GM21529 (cell line): ENCODE measurements at regions not wholly inside any gene's neighbourhood (a gene's known extent, or its start where the extent isn't known, plus 50 kb on each side); places are given as distances from the start of the nearest gene placed in this dataset.

ENCODE experiments used
- ATAC-seq: cut with Tn5 transposase; IDR thresholded peaks from one replicate; pipeline ENCODE4 v1.9.1; 2021; ENCODE audit not compliant: unreplicated experiment

- no peak for ATAC-seq
Measured at GRCh38 chr11:116274521-116274920, 498.3 kb downstream of the BUD13 start.

GRCh38 chr11:116272181-116272789 is 500.5 kb downstream of the BUD13 start:
- no peak for ATAC-seq

- no peak for ATAC-seq
Measured at GRCh38 chr11:116271479-116271878, 501.3 kb downstream of the BUD13 start.

GRCh38 chr11:116267146-116267545 is 505.6 kb downstream of the BUD13 start:
- ATAC-seq: no peak

GRCh38 chr11:116263770-116264169 is 509.0 kb downstream of the BUD13 start:
- ATAC-seq: no peak

- ATAC-seq: no peak
Measured at GRCh38 chr11:116263019-116263418, 509.8 kb downstream of the BUD13 start.

GRCh38 chr11:116262370-116262769 is 510.4 kb downstream of the BUD13 start:
- ATAC-seq: no peak

- ATAC-seq: no peak
Measured at GRCh38 chr11:116261606-116262005, 511.2 kb downstream of the BUD13 start.

- ATAC-seq: no peak
Measured at GRCh38 chr11:116258821-116259220, 514.0 kb downstream of the BUD13 start.

- ATAC-seq: no peak
Measured at GRCh38 chr11:116257883-116258282, 514.9 kb downstream of the BUD13 start.

GRCh38 chr11:116257092-116257491 is 515.7 kb downstream of the BUD13 start:
- no peak for ATAC-seq

GRCh38 chr11:116256215-116256614 is 516.6 kb downstream of the BUD13 start:
- no peak for ATAC-seq

- ATAC-seq: no peak
Measured at GRCh38 chr11:116255321-116255953, 517.4 kb downstream of the BUD13 start.

- no peak for ATAC-seq
Measured at GRCh38 chr11:116250155-116250554, 522.6 kb downstream of the BUD13 start.

- ATAC-seq: no peak
Measured at GRCh38 chr11:116249561-116249960, 523.2 kb downstream of the BUD13 start.

- no peak for ATAC-seq
Measured at GRCh38 chr11:116244889-116245288, 527.9 kb downstream of the BUD13 start.

- no peak for ATAC-seq
Measured at GRCh38 chr11:116244439-116244838, 528.3 kb downstream of the BUD13 start.

- no peak for ATAC-seq
Measured at GRCh38 chr11:116243991-116244390, 528.8 kb downstream of the BUD13 start.

GRCh38 chr11:116242006-116242405 is 530.8 kb downstream of the BUD13 start:
- no peak for ATAC-seq

GRCh38 chr11:116240710-116241109 is 532.1 kb downstream of the BUD13 start:
- ATAC-seq: no peak

GRCh38 chr11:116239247-116239646 is 533.5 kb downstream of the BUD13 start:
- no peak for ATAC-seq

- no peak for ATAC-seq
Measured at GRCh38 chr11:116234989-116235568, 537.7 kb downstream of the BUD13 start.

GRCh38 chr11:116233561-116233960 is 539.2 kb downstream of the BUD13 start:
- no peak for ATAC-seq
